ENCODE measurements at regions not wholly inside any gene's neighbourhood (a gene's known extent, or its start where the extent isn't known, plus 50 kb on each side); places are given as distances from the start of the nearest gene placed in this dataset.
"Not testable (repeated sequence)": the region's sequence is repeated elsewhere in the genome, so short reads cannot be mapped to it uniquely, and the experiment has no call there.

- not testable (repeated sequence) for DNase-seq
Observed at GRCh38 chr7:76117306-76117991, 69.5 kb downstream of the MDH2 start.

GRCh38 chr7:76118253-76119036 is 70.5 kb downstream of the MDH2 start:
- not testable (repeated sequence) for DNase-seq

GRCh38 chr7:76121044-76121443 is 73.1 kb downstream of the MDH2 start:
- DNase-seq = no peak

- DNase-seq = no peak
Observed at GRCh38 chr7:76122516-76123239, 74.8 kb downstream of the MDH2 start.

- no peak for DNase-seq
Observed at GRCh38 chr7:76123316-76123715, 75.4 kb downstream of the MDH2 start.

- no peak for DNase-seq
Observed at GRCh38 chr7:76125560-76125959, 76.1 kb upstream of the SRRM3 start.

- no peak for DNase-seq
Observed at GRCh38 chr7:76126632-76127031, 75.1 kb upstream of the SRRM3 start.

- DNase-seq = no peak
Observed at GRCh38 chr7:76129366-76129765, 72.3 kb upstream of the SRRM3 start.

- no peak for DNase-seq
Observed at GRCh38 chr7:76129836-76130235, 71.9 kb upstream of the SRRM3 start.

- DNase-seq = not testable (repeated sequence)
Observed at GRCh38 chr7:76130661-76131060, 71.0 kb upstream of the SRRM3 start.

- DNase-seq = not testable (repeated sequence)
Observed at GRCh38 chr7:76131887-76132286, 69.8 kb upstream of the SRRM3 start.

GRCh38 chr7:76133164-76133775 is 68.4 kb upstream of the SRRM3 start:
- no peak for DNase-seq

- no peak for DNase-seq
Observed at GRCh38 chr7:76133839-76134238, 67.9 kb upstream of the SRRM3 start.

- DNase-seq = not testable (repeated sequence)
Observed at GRCh38 chr7:76135263-76135662, 66.4 kb upstream of the SRRM3 start.

- not testable (repeated sequence) for DNase-seq
Observed at GRCh38 chr7:76138577-76139313, 63.0 kb upstream of the SRRM3 start.

GRCh38 chr7:76139670-76140069 is 62.0 kb upstream of the SRRM3 start:
- DNase-seq = no peak

GRCh38 chr7:76140259-76140658 is 61.4 kb upstream of the SRRM3 start:
- DNase-seq = not testable (repeated sequence)

- no peak for DNase-seq
Observed at GRCh38 chr7:76142861-76143260, 58.8 kb upstream of the SRRM3 start.

GRCh38 chr7:76144664-76145270 is 56.9 kb upstream of the SRRM3 start:
- DNase-seq = not testable (repeated sequence)

- no peak for DNase-seq
Observed at GRCh38 chr7:76146374-76146773, 55.3 kb upstream of the SRRM3 start.

- not testable (repeated sequence) for DNase-seq
Observed at GRCh38 chr7:76148947-76149346, 52.7 kb upstream of the SRRM3 start.
